ENCODE measurements at regions not wholly inside any gene's neighbourhood (a gene's known extent, or its start where the extent isn't known, plus 50 kb on each side); places are given as distances from the start of the nearest gene placed in this dataset. TPM values are rescaled to one million over a fixed set of nuclear protein-coding genes. Genes with fewer than 3 reads are reported as not detected.

DNA sequence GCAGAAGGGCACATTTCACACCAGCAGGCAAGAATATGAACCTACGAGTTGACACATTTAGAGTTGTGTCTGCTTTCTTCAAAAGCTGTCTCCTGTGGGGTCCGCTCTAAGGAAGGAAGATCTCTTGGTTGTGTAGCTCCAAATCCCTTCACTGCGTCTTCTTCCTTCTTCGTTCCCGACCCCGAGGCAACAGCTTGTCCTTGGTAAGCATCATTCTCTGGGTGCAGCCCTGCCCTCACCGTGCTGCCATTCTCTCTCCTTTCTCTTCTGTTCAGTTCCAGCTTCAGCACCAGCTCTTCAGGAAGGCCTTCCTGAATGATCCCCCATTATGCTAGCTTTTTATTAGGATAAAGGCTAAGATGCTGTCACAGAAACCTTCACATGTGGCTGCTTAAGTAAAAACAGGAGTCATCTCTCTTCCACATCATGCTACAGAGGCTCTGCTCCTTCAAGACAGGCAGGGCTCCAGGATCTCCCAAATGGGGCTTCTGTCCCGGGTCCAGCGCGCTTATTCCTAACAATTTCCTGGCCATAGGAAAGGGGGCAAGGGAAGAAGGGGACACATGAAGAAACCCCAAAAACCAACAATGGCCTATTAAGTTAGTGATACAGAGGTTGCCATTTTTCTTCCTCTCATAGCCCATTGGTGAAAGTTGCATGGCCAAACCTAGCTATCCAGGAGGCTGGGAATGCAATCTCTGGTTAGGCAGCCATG is 52.2 kb upstream of the SHH start:
- no peak for DNase-seq (ENCODE audit: low spot score)
- Histone ChIP-seq H3K9me2 (replicated peaks; ENCODE audit: insufficient read depth) (no peaks in the 10 kb centered on the region), H3K79me2 (no peaks in the 10 kb centered on the region), H3K4me3 (no peak overlapping the region), H3K36me3 (replicated peaks; ENCODE audit: insufficient read depth, low read depth) (no peaks in the 10 kb centered on the region), H3K4me2 (no peak overlapping the region), H3K27ac (no peak overlapping the region), H2AFZ (no peak overlapping the region), H3K9me3 (ENCODE audit: low read depth) (no peaks in the 10 kb centered on the region), H3K27me3 (no peaks in the 10 kb centered on the region), H3K4me1 (ENCODE audit: insufficient read depth) (peaks cover 13% of the 10 kb centered on the region), H4K20me1 (ENCODE audit: insufficient read depth, poor library complexity, severe bottlenecking) (no peaks in the 10 kb centered on the region)
- no peak for TF ChIP-seq EZH2 (IDR thresholded peaks at IDR 0.05; ENCODE audit: borderline replicate concordance)
- WGBS (ENCODE audit: low lambda C conversion rate, missing lambda C conversion rate), result 87% methylated on average over 10 of the region's 10 CpGs

DNA sequence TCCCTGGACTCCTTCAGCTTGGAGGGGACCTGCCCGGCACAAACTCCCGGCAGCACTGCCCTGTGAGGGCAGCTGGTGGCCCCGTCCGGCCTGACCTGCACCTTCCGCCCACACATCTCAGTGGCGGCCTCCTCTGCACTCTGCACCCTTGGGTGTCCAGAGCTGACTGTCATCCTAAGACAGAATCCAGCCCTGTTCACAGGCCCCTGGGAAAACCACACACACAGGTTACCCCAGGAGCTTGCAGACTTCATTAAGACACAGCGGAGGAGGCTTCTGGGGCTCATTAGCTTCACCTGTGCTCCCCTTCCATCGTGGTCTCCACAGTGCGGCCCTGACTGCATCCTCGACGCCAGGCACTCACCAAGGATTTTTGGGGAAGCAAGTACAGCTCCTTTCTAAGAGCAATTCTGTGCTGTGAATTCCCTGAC is 51.5 kb upstream of the SHH start:
- H3K36me3 ChIP-seq (replicated peaks; ENCODE audit: insufficient read depth, low read depth), result no peaks in the 10 kb centered on the region
- H3K9me2 ChIP-seq (replicated peaks; ENCODE audit: insufficient read depth), result no peaks in the 10 kb centered on the region
- H3K4me3 ChIP-seq, result no peak overlapping the region
- H4K20me1 ChIP-seq (ENCODE audit: insufficient read depth, poor library complexity, severe bottlenecking), result no peaks in the 10 kb centered on the region
- 95% methylated on average over 11 of the region's 11 CpGs for WGBS (ENCODE audit: low lambda C conversion rate, missing lambda C conversion rate)
- H3K4me1 ChIP-seq (ENCODE audit: insufficient read depth), result peaks cover 13% of the 10 kb centered on the region
- H3K4me2 ChIP-seq, result no peak overlapping the region
- H3K27ac ChIP-seq, result no peak overlapping the region
- no peaks in the 10 kb centered on the region for H3K27me3 ChIP-seq
- H3K79me2 ChIP-seq, result no peaks in the 10 kb centered on the region
- no peak overlapping the region for H2AFZ ChIP-seq
- no peak for DNase-seq (ENCODE audit: low spot score)
- TF ChIP-seq, protein P1, sequence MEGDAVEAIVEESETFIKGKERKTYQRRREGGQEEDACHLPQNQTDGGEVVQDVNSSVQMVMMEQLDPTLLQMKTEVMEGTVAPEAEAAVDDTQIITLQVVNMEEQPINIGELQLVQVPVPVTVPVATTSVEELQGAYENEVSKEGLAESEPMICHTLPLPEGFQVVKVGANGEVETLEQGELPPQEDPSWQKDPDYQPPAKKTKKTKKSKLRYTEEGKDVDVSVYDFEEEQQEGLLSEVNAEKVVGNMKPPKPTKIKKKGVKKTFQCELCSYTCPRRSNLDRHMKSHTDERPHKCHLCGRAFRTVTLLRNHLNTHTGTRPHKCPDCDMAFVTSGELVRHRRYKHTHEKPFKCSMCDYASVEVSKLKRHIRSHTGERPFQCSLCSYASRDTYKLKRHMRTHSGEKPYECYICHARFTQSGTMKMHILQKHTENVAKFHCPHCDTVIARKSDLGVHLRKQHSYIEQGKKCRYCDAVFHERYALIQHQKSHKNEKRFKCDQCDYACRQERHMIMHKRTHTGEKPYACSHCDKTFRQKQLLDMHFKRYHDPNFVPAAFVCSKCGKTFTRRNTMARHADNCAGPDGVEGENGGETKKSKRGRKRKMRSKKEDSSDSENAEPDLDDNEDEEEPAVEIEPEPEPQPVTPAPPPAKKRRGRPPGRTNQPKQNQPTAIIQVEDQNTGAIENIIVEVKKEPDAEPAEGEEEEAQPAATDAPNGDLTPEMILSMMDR (IDR thresholded peaks at IDR 0.05; ENCODE audit: poor library complexity), result no peak
- no peak for TF ChIP-seq EZH2 (IDR thresholded peaks at IDR 0.05; ENCODE audit: borderline replicate concordance)
- no peak for TF ChIP-seq EZH2phosphoT487 (IDR thresholded peaks at IDR 0.05; ENCODE audit: low read depth, severe bottlenecking, unreplicated experiment)
- no peaks in the 10 kb centered on the region for H3K9me3 ChIP-seq (ENCODE audit: low read depth)

DNA sequence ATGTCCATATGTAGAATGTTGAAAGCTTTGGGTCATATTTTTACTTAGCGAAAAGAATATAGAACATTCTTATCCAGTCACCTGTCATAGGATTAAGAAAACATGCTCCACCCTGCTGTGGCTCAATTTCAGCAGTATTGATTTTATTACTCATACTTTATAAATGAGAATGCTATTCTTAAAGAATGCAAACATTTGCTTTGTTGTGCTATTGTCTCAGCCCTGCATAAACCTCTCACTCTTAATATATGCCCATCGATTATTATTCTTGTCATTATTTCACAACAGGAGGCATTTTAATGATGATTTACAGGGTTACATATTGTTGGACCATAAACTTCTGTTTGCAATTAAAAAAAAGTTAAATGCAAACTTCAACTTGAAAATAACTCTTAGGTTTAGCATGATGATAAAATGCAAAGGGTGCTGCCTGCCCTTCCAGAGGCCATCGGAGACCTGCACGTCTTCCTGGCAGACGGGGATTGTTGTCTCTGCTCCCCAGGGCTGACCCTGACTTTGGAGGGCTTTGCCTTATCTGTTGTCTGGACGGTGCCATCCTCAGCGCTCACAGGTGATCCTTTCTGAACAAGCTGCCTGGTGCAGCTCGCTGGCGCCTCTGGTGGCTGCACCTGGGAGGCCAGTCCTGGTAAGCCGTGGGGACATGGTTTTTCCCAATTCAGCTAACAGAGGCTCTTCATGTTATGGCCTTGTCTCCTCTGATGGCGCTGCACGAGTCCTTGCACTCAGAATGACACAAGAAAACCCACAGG is 50.0 kb upstream of the SHH start:
- no peak overlapping the region for H3K4me2 ChIP-seq
- H3K27ac ChIP-seq, result no peak overlapping the region
- no peaks in the 10 kb centered on the region for H3K9me3 ChIP-seq (ENCODE audit: low read depth)
- H3K79me2 ChIP-seq, result no peaks in the 10 kb centered on the region
- no peak overlapping the region for H2AFZ ChIP-seq
- 76% methylated on average over 12 of the region's 12 CpGs for WGBS (ENCODE audit: low lambda C conversion rate, missing lambda C conversion rate)
- H4K20me1 ChIP-seq (ENCODE audit: insufficient read depth, poor library complexity, severe bottlenecking), result no peaks in the 10 kb centered on the region
- no peaks in the 10 kb centered on the region for H3K36me3 ChIP-seq (replicated peaks; ENCODE audit: insufficient read depth, low read depth)
- no peak for DNase-seq (ENCODE audit: low spot score)
- H3K4me3 ChIP-seq, result no peak overlapping the region
- TF ChIP-seq EZH2 (IDR thresholded peaks at IDR 0.05; ENCODE audit: borderline replicate concordance) (no peak), EZH2phosphoT487 (IDR thresholded peaks at IDR 0.05; ENCODE audit: low read depth, severe bottlenecking, unreplicated experiment) (no peak)
- TF ChIP-seq, protein P1 (IDR thresholded peaks at IDR 0.05; ENCODE audit: poor library complexity), result no peak
- no peaks in the 10 kb centered on the region for H3K9me2 ChIP-seq (replicated peaks; ENCODE audit: insufficient read depth)
- no peaks in the 10 kb centered on the region for H3K27me3 ChIP-seq
- peaks cover 7% of the 10 kb centered on the region for H3K4me1 ChIP-seq (ENCODE audit: insufficient read depth)

Small RNA genes lying in the stretch of these regions (small RNA-seq; reads per million reads assigned to genes)
- gene AC093813.1, result not detected
- not detected for gene RF00019

All from hepatocyte (in vitro differentiated cells).